K562 (cell line): ENCODE measurements at regions not wholly inside any gene's neighbourhood (a gene's known extent, or its start where the extent isn't known, plus 50 kb on each side); places are given as distances from the start of the nearest gene placed in this dataset.

ENCODE experiments used
- E2F5 ChIP-seq: sonication (generic); formaldehyde crosslinking; IDR thresholded peaks from 2 replicates; pipeline ENCODE4 v1.8.0; 2022; ENCODE audit warnings: mild to moderate bottlenecking, missing genetic modification reagents
- POLR2A ChIP-seq: fragments of 450-650 bp; conservative IDR thresholded peaks from 2 replicates; pipeline ENCODE4 v1.6.1; 2016
- RFX1 ChIP-seq: fragments of 450-650 bp; IDR thresholded peaks from 2 replicates; pipeline ENCODE4 v1.6.1; 2016; ENCODE audit warnings: mild to moderate bottlenecking, moderate library complexity
- ZNF143 ChIP-seq: sonication (generic); formaldehyde crosslinking; IDR thresholded peaks from 2 replicates; pipeline ENCODE4 v1.9.0; 2022; ENCODE audit warnings: mild to moderate bottlenecking, missing genetic modification reagents

- TF ChIP-seq E2F5 (CRISPR knock-in tag) (no peak), RFX1 (no peak), POLR2A (no peak), ZNF143 (CRISPR knock-in tag) (no peak)
These were observed 709.3 kb downstream of the MAT2B start for GRCh38 chr5:164214698-164215097.
